SK-N-SH treated with all-trans-retinoic acid at 6 μM for 48 hours (cell line): ENCODE measurements at regions not wholly inside any gene's neighbourhood (a gene's known extent, or its start where the extent isn't known, plus 50 kb on each side); places are given as distances from the start of the nearest gene placed in this dataset.

Source experiments
- ARNTL ChIP-seq: fragments of 450-650 bp; formaldehyde crosslinking; IDR thresholded peaks from 2 replicates; pipeline ENCODE4 v1.5.0; 2020; ENCODE audit warnings: low read depth, mild to moderate bottlenecking, moderate library complexity, borderline replicate concordance
- BACH2 ChIP-seq: fragments of 250-450 bp; sonication (Bioruptor Pico); IDR thresholded peaks from 2 replicates; pipeline ENCODE4 v1.9.0; 2021; ENCODE audit warnings: mild to moderate bottlenecking, borderline replicate concordance
- CSDC2 ChIP-seq: fragments of 250-450 bp; sonication (Bioruptor Pico); IDR thresholded peaks from 2 replicates; pipeline ENCODE4 v1.5.0; 2020; ENCODE audit warnings: mild to moderate bottlenecking, moderate library complexity
- CSRNP3 ChIP-seq: fragments of 250-450 bp; sonication (Bioruptor Pico); IDR thresholded peaks from 2 replicates; pipeline ENCODE4 v1.5.1; 2021; ENCODE audit warnings: mild to moderate bottlenecking, moderate library complexity
- OSR1 ChIP-seq: fragments of 250-450 bp; sonication (Bioruptor Pico); IDR thresholded peaks from 2 replicates; pipeline ENCODE4 v1.8.0; 2022; ENCODE audit warnings: moderate library complexity, mild to moderate bottlenecking, inconsistent platforms
- PATZ1 ChIP-seq: fragments of 250-450 bp; sonication (Bioruptor Pico); IDR thresholded peaks from 2 replicates; pipeline ENCODE4 v1.8.0; 2020; ENCODE audit warnings: mild to moderate bottlenecking, moderate library complexity, borderline replicate concordance
- POU6F1 ChIP-seq: fragments of 250-450 bp; sonication (Bioruptor Pico); IDR thresholded peaks from 2 replicates; pipeline ENCODE4 v1.8.0; 2021; ENCODE audit warnings: low read depth, mild to moderate bottlenecking, moderate library complexity, borderline replicate concordance
- RARB ChIP-seq: fragments of 250-450 bp; sonication (Bioruptor Pico); IDR thresholded peaks from 2 replicates; pipeline ENCODE4 v1.8.0; 2021; ENCODE audit warnings: mild to moderate bottlenecking, moderate library complexity
- SNAI2 ChIP-seq: fragments of 250-450 bp; sonication (Bioruptor Pico); IDR thresholded peaks from 2 replicates; pipeline ENCODE4 v1.5.0; 2020; ENCODE audit warnings: mild to moderate bottlenecking, moderate library complexity
- TSHZ2 ChIP-seq: fragments of 250-450 bp; sonication (Bioruptor Pico); IDR thresholded peaks from 2 replicates; pipeline ENCODE4 v1.5.0; 2020; ENCODE audit warnings: mild to moderate bottlenecking, moderate library complexity
- ZFP3 ChIP-seq: fragments of 250-450 bp; sonication (Bioruptor Pico); IDR thresholded peaks from 2 replicates; pipeline ENCODE4 v1.5.0; 2020; ENCODE audit warnings: mild to moderate bottlenecking, moderate library complexity
- ZFP30 ChIP-seq: fragments of 450-650 bp; formaldehyde crosslinking; IDR thresholded peaks from 2 replicates; pipeline ENCODE4 v1.5.0; 2022; ENCODE audit warnings: mild to moderate bottlenecking, moderate library complexity
- ZNF565 ChIP-seq: fragments of 450-650 bp; formaldehyde crosslinking; conservative IDR thresholded peaks from 2 replicates; pipeline ENCODE4 v1.5.0; 2020; ENCODE audit warnings: low read depth, mild to moderate bottlenecking, moderate library complexity

GRCh38 chr18:69349912-69350597 is 50.6 kb upstream of the DOK6 start:
- TF ChIP-seq CSDC2 (CRISPR knock-in tag) (no peak), BACH2 (CRISPR knock-in tag) (no peak), ZNF565 (CRISPR knock-in tag) (no peak), POU6F1 (CRISPR knock-in tag) (no peak), RARB (CRISPR knock-in tag) (no peak), TSHZ2 (CRISPR knock-in tag) (no peak), OSR1 (CRISPR knock-in tag) (no peak), CSRNP3 (CRISPR knock-in tag) (no peak), PATZ1 (CRISPR knock-in tag) (no peak), ARNTL (no peak), ZFP30 (CRISPR knock-in tag) (no peak), SNAI2 (no peak), ZFP3 (no peak)
